GM19099 (cell line): ENCODE measurements at regions not wholly inside any gene's neighbourhood (a gene's known extent, or its start where the extent isn't known, plus 50 kb on each side); places are given as distances from the start of the nearest gene placed in this dataset.

Experiments
- POLR2A ChIP-seq: IDR thresholded peaks from 3 replicates; pipeline ENCODE4 v1.6.1; 2011; ENCODE audit warnings: low read depth; ENCODE audit not compliant: insufficient read length; ENCODE audit errors: extremely low read depth

GRCh38 chr7:47643716-47644400 is 61.9 kb upstream of the TNS3 start:
- no peak for TF ChIP-seq POLR2A

GRCh38 chr7:47640265-47640664 is 58.4 kb upstream of the TNS3 start:
- no peak for TF ChIP-seq POLR2A

- TF ChIP-seq POLR2A, result no peak
Measured at GRCh38 chr7:47639495-47640110, 57.7 kb upstream of the TNS3 start.

GRCh38 chr7:47638679-47639315 is 56.9 kb upstream of the TNS3 start:
- no peak for TF ChIP-seq POLR2A

GRCh38 chr7:47636433-47637175 is 54.7 kb upstream of the TNS3 start:
- no peak for TF ChIP-seq POLR2A

GRCh38 chr7:47636081-47636432 is 54.1 kb upstream of the TNS3 start:
- no peak for TF ChIP-seq POLR2A

GRCh38 chr7:47635091-47636080 is 53.5 kb upstream of the TNS3 start:
- TF ChIP-seq POLR2A, result no peak

GRCh38 chr7:47634273-47634672 is 52.4 kb upstream of the TNS3 start:
- TF ChIP-seq POLR2A, result no peak

GRCh38 chr7:47633134-47633533 is 51.2 kb upstream of the TNS3 start:
- TF ChIP-seq POLR2A, result no peak
